Superior temporal gyrus (tissue), 1 donor: ENCODE measurements at regions not wholly inside any gene's neighbourhood (a gene's known extent, or its start where the extent isn't known, plus 50 kb on each side); places are given as distances from the start of the nearest gene placed in this dataset.

ENCODE experiments used
- DNase-seq: peaks from one replicate; pipeline ENCODE4 v3.0.0-alpha.2; 2016; ENCODE audit errors: extremely low spot score

DNA sequence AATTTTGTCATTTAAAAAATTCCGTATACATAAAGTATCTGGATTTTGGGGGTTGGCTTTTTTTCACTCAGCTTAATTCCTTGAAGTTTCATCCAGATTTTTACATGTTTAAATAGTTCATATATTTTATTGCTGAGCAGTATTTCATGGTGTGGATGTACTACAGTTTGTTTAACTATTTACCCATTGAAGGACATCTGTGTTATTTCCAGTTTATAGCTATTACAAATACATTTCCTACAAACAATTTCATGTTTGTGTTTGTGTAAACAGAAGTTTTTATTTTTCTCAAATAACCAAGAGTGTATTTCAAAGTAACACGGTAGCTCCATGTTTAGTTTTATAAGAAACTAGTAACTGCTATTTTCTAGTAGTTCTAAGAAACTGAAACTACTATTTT, 299.7 kb upstream of the ANO3 start:
- DNase-seq = no peak

DNA sequence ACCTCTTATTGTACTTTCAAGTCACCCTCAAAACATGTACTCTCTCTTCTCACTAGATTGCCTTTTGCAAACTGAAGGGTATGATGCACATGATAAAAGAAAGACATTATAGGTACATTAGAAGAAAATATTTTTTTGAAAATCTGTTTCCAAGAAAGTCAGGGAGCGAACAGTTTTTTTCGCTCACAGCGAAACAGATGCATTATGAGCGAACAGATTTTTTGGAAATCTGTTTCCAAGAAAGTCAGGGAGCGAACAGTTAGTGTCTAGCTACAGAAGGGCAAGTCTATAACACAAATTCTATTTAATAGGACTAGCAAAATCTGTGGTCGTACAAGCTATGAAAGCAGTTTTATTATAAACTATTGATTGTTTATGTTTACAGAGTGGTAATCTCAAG, 296.2 kb upstream of the ANO3 start:
- no peak for DNase-seq

DNA sequence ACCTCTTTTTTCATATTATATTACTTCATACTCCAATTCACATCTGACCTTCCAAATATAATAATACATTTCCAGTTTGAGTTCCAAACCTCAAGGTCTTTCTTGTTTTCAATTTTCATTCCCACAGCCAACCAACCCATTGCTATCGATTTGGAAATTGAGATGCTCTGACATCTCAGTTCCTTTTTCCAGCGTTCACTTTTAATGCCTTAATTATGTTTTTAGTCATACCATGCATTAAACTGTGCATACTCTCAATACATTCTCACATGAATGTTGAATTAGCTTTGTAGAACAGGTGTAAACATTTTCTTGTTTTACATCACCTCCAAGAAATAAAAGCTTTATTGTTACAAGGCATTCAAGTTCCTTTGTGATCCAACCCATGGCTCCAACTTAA, 294.2 kb upstream of the ANO3 start:
- DNase-seq = no peak

DNA sequence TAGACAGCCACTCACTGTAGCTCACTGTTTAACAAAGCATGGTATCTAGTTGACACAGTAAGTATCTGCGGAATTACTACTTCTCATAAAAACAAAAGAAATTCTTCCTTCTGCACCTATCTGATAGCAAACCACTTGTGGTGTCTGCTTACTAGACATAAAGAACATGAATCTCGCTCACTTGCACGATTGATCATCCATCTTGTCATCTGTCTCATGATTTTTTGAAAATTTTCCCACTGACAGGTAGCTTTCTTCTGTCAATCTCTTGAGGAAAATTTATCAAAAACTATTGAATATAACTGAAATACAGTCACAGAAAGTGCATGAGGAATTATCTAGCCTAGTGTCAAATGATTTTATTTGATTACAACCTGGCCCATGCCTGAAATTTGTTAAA, 291.6 kb upstream of the ANO3 start:
- no peak for DNase-seq

DNA sequence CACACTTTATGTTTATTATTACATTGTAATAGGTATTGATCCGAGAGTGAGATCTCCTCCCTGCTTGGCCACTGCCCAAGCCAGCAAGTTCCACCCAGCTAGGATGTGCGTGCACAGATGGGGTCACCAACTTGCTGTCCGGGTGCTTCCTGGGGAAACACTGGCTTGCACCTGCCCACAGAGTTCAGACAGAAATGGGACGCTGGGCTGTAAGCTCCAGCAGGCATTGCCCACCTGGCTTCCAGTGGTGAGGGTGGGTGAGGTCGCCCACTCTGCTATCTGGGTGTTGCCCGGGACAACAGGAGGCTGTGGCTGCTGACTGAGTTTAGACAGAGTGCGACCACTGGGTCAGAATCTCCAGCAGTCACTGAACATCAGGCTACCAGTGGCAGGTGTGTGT, 289.8 kb upstream of the ANO3 start:
- DNase-seq = no peak

DNA sequence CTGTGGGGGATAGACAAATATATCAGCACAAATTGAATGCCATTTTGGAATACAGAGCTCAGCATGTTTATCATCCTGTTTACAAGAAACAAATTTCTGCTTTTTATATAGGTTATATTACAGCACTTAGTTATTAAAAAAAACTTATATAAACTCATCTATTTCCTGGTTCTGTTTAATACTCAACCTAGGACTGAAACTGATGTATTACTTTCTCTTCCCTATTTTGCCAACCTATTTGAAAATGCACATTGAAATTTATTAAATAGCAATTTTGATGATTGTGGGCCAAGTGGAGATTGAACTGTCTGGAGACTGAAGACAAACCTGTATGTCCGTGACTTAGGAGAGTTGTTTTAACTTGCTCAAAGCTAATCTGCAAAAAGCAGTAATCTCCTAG, 288.3 kb upstream of the ANO3 start:
- no peak for DNase-seq

DNA sequence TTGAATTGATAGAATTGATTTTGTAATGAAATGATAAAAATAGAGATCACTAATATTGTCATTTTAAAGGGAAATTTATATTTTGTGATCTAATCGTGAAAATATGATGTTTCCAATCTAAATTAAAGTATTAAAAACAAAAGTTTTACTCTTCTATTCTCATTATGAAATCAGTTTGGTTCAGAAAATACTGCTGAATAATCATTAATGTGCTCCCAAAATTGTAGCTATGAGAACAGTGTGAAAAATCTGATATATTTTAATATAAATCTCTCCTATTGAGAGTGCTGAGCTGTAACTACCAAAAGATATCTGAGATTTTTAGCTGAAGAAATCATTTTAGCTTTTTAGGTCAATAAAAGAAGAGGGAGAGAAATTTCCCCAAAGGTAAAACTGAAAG, 287.5 kb upstream of the ANO3 start:
- no peak for DNase-seq

DNA sequence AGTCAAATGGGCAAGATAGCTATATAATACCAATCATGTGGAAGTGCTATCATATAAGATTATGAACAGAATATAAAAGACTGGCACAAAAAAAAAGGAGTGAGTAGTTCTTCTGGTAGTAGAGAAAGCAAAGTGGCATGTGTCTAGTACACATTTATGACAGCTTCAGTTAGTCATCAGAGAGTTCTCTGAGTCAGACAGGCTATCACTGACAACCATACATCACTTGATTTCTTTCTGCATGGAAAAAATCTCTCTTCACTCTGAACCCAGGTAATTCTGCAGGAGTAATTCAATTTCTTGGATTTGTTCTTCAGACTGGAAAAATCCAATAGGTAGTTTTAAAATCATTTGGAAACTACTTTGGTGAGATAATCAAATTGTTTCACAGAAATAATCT, 286.8 kb upstream of the ANO3 start:
- DNase-seq = no peak

DNA sequence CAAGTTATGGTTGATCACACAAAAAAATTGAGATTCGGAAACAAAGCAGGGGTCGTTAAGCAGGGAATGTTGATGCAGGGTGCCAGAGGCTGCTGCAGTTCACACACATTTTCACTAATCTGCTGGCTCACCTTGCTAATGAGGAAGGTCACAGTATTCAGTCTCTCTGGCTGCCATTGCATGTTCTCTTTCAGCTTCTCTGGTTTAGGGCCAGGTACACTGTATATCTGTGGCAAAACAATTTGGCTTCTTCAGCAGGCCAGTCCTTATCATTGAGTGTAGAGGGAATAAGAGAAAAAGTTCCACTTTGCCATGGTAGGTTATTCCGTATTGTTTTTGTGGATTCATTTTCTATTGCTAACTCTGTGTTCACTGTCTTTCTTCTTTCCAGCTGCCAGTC, 283.7 kb upstream of the ANO3 start:
- no peak for DNase-seq

DNA sequence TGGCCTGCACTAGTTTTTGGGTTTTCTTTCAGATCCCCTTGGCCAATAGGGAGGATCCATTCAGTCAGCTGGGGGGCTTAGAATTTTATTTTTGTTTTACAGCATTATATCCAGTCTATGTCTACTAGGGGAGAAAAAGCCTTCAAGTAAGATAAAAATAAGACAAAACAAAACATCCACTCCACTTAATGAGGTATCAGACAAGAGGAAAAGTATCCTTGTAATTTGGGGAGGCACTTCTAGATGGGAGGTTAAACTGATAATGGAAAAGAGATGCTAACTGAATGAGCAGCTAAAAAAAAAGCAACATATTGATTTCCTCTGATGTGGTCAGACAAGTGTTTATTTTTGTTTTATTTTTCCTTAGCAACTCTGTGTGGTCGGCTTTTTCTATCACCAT, 278.0 kb upstream of the ANO3 start:
- DNase-seq = no peak

DNA sequence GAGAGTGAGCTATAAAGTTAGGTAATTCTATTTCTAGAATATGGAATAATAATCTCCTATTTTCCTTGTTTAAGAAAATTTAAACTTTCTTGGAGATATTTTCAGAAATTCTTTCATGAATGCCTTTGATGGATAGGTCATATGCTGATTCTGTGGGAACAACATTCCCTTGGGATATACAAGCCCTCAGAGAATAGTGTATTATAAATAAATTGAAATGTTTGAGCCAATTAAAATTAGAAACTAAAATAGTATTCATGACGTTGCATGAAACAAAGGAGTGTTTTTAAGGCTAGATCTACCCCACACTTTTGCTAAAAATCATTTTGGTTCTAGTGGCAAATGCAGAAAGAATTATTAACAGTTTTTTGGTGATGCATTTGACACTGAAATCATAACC, 269.3 kb upstream of the ANO3 start:
- DNase-seq = no peak

DNA sequence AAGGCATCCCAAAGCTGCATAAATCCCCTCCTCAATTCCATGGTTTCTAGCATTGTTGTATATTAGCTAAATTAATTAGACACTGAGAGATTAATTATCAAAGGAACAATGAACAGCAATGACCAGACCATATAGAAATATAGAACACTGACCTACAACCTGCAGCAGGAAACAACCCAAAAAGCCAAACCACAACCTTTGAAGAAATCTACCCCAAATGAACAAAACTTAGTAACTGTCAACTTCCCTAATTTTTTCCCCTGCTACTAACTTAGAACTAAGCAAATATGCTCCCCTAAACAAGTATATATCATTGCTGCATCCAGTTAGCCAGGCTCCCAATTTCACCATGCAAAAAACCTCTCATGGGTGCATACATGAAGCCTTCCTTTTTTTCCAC, 268.0 kb upstream of the ANO3 start:
- no peak for DNase-seq

DNA sequence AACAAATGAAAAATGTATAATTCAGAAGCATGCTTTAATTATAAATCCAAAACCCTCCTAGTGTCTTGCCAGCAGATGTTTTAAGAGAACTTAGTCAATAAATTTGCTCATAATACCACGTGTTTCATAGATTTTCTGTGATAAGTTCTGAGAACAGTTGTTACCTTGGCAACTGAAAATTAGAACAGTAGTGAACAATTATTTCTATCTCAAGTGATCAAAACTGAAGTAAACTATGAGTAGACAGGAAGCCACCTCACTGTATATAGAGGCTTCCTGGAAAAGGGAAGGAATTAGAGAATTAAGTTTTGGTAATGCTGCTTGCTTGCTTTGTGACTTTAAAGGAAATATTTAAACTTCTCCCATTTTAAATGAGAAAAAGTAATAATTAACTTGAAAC, 266.0 kb upstream of the ANO3 start:
- DNase-seq = no peak

DNA sequence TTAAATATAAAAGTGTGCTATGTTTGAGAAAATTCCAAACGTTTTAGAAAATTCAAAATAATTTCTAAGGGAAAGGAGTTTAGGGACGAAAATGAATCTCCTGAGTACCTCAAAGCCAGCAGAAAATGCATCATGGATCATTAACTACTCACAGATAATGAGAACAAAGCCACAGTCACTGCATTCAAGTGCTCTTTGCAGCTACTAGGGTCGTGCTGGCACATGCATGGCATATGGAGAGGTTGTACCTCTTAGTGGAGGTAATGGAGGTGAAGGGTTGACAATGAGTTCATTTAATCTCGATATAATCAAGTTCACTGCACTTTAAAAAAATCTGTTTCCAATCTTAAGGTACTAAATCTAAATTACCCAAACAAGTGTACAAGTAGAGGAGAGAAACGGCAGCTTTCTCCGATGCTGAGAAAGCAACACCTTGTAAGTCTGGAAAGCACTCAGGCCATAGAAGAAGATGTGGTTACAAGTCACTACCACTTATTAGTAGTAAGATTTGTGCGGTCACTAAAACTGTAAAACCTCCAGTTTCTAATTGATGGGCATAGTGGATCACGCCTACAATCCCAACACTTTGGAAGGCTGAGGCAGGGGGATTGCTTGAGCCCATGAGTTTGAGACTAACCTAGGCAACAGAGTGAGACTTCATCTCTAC, 261.1 kb upstream of the ANO3 start:
- no peak for DNase-seq

DNA sequence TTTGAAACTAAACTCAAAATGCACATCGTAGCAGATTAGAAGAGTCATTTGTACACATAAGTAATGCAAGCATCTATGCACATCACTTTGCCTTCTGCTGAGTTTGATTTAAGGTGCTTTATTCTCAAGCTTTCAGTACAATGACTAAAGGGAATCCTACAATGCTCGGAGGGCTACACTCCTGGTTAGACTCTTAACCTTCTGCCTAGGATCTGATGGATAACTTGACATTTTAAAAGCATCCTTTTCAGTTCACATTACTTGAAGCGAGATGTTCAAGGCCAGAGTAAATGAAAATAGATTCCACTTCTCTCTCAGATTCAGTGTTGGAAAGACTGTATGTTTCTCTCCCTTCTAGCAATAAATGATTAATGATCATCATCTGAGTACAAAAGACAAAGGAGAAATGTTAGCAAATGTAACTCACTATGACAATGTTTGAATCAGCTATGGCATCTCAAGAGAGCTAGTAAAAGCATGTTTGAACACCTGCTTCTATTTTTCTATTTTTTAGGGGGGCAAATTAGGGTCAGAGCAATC, 259.2 kb upstream of the ANO3 start:
- no peak for DNase-seq

DNA sequence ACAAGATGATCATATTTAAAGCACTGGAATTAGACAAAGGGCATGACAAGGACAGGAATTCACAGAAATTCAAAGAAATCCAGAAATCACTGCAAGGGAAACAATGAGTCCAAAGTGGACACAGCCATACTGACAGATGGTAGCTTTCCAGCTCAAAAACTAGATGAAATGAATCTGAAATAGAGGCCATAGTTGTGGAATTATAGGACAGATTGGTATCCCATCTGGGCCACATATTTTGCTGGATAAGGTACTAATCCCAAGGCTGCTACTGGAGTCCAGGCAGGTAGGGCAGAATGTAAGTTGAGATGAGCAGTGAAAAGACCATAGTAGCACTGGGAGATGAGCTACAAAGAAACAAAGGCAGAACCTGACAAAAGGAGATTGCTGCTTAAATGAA, 258.3 kb upstream of the ANO3 start:
- no peak for DNase-seq

DNA sequence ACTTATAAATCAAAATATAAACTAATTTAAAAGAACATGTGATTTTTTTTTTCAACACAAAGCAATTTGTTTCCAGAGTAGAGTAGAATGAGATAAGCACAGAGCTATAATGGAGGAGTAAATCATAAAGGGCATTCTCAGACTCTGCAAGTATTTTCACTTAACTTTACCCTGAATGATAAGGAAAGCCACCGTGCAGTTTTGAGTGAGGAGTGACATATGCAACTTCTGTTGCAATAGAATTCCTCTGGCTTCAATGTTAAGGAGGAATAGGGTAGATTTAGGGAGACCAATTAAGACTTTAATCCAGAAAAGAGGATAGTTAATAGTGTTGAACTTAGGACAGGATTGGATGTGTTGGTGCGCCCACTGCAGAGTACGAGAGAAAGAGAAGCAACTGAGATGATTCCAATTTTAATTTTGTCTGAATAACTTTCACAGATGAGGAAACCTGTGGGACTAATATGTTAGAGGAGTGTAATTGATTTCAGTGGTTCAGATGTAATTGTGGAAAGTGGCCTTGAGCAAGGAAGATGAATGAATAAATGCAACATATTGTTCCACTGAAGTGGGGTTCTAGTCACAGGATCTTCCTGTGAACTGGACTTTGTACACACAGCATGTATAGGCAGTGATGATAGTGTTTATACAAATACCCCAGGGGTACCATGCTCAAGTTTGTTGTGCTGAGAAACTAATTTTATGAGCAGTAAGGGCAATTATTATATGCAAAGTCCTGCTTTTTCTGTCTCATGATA, 255.5 kb upstream of the ANO3 start:
- no peak for DNase-seq

DNA sequence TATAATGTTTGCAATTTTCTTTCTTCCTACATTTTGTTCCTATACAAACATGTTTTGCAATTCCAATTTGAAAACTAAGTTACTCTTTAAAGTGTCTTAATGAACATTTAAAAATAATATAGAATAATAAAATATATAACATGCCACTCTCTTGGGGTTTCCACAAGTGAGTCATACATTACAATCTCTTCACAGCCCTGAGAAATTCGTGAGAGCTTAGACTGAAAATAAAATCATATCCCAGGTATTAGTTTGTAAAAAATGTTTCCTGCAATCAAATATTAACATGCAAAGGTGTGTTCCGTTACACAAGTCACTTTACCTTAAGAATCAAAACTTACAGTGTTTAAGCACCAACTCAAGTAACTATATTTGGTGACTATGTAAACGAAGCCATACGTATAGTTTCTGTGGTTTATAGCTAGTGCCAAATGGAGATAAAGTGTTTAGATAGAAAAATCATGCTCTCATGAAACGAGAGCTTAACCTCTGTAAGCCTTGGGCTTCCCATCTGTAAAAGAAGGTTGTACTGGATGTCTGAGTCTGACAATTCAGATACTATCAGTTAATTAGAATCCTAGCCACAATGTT, 253.6 kb upstream of the ANO3 start:
- no peak for DNase-seq

DNA sequence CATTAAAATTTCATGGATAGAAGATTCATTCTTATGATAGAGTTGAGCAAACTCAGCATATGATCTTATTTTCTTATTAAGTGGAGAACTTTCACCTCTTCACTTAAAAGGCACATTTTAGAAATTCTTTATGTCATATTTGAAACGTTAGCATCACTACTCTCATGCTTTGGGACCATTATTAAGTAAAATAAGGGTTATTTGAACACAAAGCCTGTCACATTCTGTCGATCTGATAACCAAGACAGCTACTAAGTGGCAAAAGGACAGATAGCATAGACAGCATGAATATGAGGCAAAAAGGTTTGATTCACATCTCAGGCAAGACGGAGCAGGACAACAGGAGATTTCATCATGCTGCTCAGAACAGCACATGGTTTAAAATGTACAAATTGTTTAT, 247.6 kb upstream of the ANO3 start:
- DNase-seq = no peak

DNA sequence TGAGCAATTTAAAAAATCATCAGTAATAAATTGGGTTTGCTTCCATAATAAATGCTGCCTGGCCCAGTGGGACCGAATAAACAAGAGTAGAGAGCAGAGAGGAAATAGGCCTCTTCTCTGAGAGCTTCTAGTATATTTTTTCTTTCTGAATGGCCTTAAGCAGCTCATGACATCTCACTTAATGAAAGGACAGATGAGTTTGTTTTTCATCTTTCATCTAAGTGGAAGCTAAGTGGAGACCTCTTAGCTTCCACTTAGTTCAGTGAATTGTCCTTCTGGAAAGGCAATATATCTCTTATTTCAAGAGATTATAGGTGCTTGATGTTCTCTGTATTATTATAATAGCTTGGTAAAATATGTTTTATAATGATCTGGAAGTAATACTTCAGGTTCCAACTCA, 245.9 kb upstream of the ANO3 start:
- no peak for DNase-seq

DNA sequence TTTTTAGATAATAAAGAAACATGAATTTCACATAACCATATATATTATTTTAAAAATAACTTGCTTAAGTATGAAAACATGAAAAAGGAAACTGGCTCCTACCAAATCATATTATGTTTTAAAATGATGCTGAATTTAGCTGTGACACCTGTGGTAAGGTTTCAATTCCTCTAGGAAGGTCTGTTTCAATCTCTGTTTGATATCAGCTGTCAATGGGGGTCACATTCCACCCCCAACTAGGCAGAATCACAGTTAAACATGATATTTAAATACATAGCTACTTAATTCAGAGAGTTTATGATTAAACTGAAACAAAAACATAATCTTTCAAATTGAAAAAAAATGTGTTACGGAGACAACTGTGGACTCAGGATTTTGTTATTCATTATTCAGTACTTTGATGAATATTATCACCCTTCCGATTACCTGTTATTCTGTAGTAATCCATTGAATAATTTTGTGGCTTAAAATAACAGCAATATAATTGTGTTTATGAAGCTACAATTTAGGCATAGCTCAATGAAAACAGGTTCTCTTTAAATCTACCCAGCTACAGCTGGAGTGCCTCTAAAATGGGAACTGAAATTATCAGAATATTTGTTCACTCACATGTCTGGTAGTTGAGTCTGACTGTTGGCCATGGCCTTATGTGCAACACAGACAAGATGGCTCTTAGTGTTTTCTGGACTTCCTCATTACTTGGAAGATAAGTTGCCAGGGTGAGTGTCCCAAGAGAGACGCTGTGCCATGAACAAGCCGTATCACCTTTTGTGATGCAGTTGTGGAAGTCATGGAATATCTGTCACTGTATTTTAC, 244.6 kb upstream of the ANO3 start:
- DNase-seq = no peak

DNA sequence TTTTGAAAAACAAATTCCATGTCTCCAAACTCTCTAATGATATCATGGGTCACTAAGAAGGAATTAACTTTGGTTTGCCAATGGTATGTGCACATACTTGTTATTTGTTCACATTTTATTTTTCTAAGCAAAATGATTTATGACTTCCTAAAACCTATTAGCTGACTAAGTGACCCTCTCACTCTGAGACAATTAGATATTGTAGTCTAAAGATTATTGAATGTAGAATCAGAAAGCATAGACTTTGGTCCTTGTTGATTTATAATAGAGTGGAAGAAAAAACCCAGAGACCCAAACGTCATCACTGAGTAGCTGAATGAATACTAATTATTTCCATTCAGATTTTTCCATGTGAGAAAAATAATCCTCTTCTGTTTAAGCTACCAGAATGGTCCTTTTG, 243.5 kb upstream of the ANO3 start:
- no peak for DNase-seq
